ENCODE measurements at regions not wholly inside any gene's neighbourhood (a gene's known extent, or its start where the extent isn't known, plus 50 kb on each side); places are given as distances from the start of the nearest gene placed in this dataset.
"Not testable (repeated sequence)": the region's sequence is repeated elsewhere in the genome, so short reads cannot be mapped to it uniquely, and the experiment has no call there.

DNA sequence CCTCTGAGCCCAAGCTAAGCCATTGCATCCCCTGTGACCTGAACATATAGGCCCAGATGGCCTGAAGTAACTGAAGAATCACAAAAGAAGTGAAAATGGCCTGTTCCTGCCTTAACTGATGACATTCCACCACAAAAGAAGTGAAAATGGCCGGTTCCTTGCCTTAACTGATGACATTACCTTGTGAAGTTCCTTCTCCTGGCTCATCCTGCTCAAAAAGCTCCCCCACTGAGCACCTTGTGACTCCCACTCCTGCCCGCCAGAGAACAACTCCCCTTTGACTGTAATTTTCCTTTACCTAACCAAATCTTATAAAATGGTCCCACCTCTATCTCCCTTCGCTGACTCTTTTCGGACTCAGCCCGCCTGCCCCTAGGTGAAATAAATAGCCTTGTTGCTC lies 399.5 kb upstream of the ZNF804A start:
- TF ChIP-seq, protein P1, sequence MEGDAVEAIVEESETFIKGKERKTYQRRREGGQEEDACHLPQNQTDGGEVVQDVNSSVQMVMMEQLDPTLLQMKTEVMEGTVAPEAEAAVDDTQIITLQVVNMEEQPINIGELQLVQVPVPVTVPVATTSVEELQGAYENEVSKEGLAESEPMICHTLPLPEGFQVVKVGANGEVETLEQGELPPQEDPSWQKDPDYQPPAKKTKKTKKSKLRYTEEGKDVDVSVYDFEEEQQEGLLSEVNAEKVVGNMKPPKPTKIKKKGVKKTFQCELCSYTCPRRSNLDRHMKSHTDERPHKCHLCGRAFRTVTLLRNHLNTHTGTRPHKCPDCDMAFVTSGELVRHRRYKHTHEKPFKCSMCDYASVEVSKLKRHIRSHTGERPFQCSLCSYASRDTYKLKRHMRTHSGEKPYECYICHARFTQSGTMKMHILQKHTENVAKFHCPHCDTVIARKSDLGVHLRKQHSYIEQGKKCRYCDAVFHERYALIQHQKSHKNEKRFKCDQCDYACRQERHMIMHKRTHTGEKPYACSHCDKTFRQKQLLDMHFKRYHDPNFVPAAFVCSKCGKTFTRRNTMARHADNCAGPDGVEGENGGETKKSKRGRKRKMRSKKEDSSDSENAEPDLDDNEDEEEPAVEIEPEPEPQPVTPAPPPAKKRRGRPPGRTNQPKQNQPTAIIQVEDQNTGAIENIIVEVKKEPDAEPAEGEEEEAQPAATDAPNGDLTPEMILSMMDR (IDR thresholded peaks at IDR 0.05) = not testable (repeated sequence)
- not testable (repeated sequence) for TF ChIP-seq POLR2A, POLR2AphosphoS5 (IDR thresholded peaks at IDR 0.05)
